ENCODE measurements at regions not wholly inside any gene's neighbourhood (a gene's known extent, or its start where the extent isn't known, plus 50 kb on each side); places are given as distances from the start of the nearest gene placed in this dataset.
"Not testable (repeated sequence)": the region's sequence is repeated elsewhere in the genome, so short reads cannot be mapped to it uniquely, and the experiment has no call there.

DNA sequence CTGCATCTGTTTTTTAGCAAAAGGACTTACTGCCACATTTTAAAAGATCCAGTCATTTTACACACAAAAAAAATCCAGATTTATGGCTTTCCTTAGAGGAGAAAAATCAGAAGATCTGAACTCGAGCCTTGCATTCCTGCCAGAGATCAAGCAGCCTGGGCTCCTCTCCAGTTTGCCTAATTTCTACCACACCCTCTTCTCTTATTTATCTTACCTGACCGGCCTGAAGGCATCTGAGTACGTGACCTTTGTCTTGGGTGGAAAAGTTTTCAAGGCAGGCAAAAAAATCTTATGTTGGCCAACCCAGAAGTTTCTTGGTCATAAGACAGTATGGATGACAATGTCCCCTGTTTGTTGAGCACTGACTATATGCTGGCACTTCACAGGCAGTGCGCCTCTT lies 60.3 kb downstream of the CHRD start:
- no peak overlapping the region for H3K4me3 ChIP-seq (ENCODE audit: low read depth, low read length)
- no peak for DNase-seq (ENCODE audit: low read depth)

DNA sequence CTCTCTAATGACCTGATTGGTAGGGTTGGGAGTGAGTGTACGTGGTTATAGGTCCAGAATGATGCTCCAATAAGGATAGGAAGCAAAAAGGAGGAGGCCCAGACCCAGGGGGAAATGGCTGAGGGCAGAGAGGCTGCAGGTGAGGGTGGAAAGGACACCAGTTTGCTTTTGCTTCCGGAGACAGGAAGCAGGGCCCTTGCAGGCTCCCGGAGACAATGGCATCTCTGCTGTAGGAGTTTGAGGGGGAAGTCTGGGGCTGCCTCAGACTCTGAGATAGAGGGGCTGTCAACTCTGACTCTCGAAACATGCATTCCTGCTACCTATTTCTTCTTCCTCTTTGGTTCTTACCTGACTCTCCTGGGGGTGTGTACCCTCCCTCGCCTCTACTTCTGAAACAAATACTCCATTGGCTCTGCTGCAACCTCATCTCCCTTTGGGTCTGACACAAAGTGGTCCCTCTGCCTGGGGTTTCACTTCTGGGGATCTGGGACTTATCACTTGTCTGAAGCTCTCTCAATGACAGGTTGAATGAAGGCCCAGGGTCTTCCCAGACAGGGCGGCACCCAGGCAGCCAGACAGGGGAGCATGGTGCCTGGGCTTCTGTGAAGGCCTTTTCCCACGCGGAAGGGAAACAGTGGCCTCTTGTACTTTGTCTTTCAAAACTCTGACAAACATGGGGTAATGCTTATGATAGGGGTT lies 61.5 kb downstream of the CHRD start:
- no peak for DNase-seq (ENCODE audit: low read depth)
- H3K4me3 ChIP-seq (ENCODE audit: low read depth, low read length), result no peak overlapping the region

DNA sequence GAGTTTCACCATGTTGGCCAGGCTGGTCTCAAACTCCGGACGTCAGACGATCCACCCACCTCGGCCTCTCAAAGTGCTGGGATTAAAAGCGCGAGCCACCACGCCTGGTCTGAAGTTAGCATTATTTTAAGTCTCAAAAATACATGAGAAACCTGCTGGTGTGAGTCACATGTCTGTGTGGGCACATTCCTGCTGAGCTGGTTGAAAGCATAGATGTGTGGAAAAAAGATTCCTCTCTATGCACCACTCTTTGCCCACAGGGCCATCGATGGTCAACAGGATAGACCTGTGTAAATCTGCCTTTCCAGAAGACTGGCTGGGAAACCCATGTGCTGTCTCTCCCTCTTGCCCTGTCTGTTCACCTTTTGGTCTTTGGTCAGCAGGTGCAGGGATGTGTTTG lies 63.5 kb downstream of the CHRD start:
- no peak for DNase-seq (ENCODE audit: low read depth)
- H3K4me3 ChIP-seq (ENCODE audit: low read depth, low read length), result no peak overlapping the region

DNA sequence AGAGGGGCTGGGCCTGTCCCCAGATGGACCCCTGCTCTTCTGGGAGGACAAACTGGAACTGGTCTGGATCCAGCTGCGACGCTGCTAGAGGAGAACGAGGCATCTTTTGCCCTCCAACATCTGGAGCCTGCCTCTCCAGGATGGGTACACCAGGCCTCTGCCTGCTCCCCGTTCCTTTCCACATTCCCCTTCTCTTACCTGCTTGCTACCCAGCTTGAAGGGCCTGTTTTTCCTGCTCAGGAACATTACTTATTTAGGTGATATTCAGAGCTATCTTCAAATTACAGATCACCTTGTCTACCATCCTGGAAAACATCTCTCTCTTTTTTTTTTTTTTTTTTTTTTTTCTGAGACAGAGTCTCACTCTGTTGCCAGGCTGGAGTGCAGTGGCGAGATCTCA lies 64.0 kb downstream of the CHRD start:
- no peak for DNase-seq (ENCODE audit: low read depth)
- no peak overlapping the region for H3K4me3 ChIP-seq (ENCODE audit: low read depth, low read length)

DNA sequence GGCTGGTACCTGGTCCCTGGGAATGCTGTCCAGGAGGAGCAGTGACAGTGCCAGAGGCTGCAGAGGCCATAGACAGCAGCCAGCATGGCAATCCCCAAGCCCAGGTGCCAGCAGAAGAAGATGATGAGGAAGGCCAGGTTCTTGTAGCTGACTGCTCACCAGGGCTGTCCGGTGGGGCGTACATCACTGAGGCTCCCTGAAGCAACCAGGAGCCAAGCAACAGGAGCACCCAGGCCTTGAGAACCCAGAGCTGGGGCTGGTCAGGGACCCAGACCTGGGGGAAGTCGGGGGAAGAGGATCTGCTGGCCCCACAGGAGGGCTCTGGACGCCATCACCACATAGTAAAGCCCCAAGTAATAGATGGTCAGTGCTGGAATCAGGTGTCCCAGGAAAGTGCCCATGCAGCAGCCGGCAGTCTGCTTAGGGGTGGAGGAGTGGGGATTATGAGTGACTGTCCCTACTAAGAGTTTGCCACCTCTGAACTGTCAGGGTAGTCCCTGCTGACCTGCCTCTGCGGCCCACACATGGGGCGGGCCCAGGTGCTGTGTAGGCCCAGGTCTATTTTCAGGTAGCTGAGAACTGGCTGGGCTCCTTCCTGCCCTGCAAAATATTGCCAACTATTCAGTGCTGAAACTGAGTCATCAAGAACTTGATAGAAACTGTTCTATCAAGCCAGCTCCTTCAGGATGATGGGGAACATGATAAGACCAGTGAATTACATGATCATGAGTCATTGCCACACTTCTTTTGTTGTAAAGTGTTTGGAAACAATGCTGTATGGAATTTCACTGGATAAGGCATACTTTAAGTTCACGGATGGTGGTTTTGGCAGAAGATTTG lies 68.7 kb downstream of the CHRD start:
- no peak overlapping the region for H3K4me3 ChIP-seq (ENCODE audit: low read depth, low read length)
- DNase-seq (ENCODE audit: low read depth), result peak; percentile 46

DNA sequence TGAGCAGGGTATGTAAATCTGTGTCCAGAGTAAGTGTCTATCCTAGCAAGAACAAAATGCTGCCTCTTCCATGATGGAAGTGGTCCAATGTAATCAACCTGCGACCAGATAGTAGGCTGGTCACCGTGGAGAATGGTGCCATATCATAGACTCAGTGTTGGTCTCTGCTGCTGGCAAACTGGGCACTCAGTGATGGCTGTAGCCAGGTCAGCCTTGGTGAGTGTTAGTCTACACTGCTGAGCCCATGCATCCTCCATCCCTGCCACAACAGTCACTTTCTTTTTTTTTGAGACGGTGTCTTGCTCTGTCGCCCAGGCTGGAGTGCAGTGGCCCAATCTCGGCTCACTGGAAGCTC lies 69.3 kb downstream of the CHRD start:
- H3K4me3 ChIP-seq (ENCODE audit: low read depth, low read length), result no peak overlapping the region
- DNase-seq (ENCODE audit: low read depth), result no peak

DNA sequence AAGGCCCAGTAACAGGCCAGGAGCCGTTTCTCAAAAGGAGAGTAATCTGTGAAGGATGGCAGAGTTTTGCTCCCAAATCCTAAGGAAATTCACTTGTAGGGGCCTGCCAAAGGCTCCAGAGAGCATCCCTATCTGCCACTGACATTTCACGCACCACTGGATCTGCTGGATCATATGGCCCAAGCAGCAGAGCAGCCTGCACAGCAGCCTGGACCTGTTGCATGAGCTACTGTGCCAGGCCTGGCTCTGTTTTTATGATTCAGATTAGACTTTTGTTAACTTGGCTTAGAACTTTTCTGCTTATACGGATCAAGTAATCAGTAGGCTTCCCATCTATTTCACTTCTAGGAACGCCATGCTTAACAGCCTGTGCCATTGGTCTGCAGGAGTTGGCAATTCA lies 70.7 kb downstream of the CHRD start:
- no peak overlapping the region for H3K4me3 ChIP-seq (ENCODE audit: low read depth, low read length)
- no peak for DNase-seq (ENCODE audit: low read depth)

DNA sequence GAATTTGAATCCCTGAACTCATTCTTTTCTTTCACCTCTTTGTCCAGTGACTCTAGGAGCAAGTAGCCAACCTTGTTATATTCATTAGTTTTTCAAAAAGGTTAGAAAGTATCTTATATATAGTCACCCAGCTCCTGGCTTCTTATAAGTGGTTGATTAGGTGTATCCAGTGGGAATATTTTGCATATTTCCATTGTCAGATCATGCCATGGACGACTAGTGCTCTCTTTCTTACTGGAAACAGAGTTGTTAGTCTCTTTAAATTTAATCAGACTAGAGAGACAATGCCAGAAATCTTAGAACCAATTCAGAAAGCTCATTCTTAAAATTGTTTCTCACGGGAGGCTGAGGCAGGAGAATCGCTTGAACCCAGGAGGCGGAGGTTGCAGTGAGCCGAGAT lies 73.4 kb downstream of the CHRD start:
- DNase-seq (ENCODE audit: low read depth), result no peak
- H3K4me3 ChIP-seq (ENCODE audit: low read depth, low read length), result no peak overlapping the region

DNA sequence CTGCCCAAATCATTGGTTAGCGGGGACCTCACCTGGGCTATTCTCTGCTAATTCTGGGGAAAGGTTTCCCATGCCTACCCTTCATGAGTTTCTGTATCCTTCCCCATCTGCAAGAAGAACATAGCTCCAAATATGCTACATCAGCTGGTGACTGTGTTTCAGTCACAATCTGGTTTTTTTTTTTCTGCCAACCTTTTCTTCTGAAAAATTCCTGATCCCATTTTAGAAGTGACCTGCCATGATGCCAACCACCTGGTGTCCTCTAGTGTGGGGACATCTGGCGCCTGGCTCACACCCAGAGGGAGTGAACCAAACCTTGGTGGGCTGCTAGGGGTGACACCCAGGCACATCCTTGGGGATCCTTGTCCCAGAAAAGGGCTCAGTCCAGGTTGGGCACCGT lies 76.1 kb downstream of the CHRD start:
- H3K4me3 ChIP-seq (ENCODE audit: low read depth, low read length), result no peak overlapping the region
- DNase-seq (ENCODE audit: low read depth), result no peak

DNA sequence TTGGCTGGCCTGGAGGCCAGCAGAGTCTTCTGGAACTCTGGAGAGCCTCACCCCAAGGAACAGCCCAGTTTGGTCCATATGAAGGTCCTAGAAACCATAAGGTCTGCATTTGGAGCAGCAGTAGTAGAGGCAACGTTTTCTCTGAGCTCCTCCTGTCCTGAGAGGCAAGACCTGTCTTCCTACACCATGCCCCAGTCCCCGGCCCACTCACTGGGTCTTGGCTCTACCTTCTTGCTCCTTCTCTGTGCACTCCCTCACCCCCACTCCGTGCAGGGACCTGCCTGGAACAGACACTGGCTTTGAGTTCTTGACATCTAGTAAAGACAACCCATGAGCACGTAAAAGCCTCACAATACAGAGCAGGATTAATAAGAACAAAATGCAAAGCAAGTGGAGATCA lies 76.6 kb downstream of the CHRD start:
- DNase-seq (ENCODE audit: low read depth), result no peak
- no peak overlapping the region for H3K4me3 ChIP-seq (ENCODE audit: low read depth, low read length)

DNA sequence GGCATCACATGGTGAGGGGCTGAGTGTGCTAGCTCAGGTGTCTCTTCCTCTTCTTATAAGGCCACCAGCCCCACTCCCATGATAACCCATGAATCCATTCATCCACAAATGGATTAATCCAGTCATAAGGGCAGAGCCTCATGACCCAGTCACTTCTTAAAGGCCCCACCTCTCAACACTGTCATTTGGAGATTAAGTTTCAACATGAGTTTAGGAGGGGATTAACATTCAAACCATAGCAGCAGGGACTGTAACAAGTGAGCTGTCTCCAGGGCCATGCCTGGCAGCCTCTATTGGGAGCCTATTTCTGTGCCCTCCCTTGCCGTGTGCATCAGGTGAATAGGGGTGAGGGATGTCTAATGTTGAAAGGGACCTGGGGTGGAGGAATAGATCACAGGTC lies 77.5 kb downstream of the CHRD start:
- no peak for DNase-seq (ENCODE audit: low read depth)
- no peak overlapping the region for H3K4me3 ChIP-seq (ENCODE audit: low read depth, low read length)

DNA sequence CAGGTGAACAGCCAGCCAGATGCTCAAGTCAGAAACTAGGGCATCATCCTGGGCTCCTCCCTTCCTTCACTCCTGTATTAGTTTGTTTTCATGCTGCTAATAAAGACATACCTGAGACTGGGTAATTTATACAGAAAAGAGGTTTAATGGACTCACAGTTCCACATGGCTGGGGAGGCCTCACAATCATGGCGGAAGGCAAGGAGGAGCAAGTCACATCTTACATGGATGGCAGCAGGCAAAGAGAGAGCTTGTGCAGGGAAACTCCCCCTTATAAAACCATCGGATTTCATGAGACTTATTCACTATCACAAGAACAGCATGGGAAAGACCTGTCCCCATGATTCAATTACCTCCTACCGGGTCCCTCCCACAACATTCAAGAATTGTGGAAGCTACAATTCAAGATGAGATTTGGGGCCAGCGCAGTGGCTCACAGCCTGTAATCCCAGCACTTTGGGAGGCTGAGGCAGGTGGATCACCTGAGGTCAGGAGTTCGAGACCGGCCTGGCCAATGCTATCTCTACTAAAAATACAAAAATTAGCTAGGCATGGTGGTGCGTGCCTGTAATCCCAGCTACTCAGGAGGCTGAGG lies 78.0 kb downstream of the CHRD start:
- not testable (repeated sequence) for H3K4me3 ChIP-seq (ENCODE audit: low read depth, low read length)

DNA sequence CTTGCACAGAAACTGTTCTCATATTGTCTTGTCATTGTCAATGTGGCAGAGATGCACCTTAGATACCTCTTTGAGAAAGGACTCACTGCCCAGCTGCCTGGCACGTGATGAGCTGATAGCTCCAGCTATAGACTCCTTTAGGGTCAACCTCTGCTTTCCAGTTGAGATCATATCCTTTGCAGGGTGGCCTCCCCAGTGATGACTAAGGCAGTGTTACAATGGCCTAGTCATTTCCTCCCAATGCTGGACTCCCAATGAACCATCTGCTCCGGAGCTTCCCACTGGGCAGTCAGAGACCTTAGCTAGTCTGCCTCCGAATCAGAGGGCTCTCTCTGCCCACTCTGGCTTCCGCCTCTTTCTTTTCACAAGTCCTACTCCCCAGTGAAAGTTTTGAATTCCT lies 79.5 kb downstream of the CHRD start:
- no peak overlapping the region for H3K4me3 ChIP-seq (ENCODE audit: low read depth, low read length)
- no peak for DNase-seq (ENCODE audit: low read depth)

More for the DNA sequence above, 78.0 kb downstream of the CHRD start:
- DNase-seq (ENCODE audit: low read depth), result not testable (repeated sequence)

DNA sequence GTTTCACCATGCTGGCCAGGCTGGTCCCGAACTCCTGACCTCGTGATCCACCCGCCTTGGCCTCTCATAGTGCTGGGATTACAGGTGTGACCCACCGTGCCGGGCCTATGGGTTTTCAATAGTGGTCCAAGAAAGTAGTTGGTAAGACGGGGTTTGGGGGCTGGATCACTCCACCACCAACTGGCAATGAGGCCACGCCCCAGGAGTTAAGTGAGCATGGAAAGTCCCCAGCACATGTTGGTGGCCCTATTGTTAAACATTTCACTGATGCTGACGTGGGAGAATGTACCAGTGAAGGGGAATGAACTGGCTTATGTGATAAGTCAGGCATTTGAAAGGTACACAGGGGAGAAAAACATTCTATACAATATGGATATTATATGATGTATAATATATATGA lies 80.4 kb downstream of the CHRD start:
- DNase-seq (ENCODE audit: low read depth), result no peak
- H3K4me3 ChIP-seq (ENCODE audit: low read depth, low read length), result no peak overlapping the region

DNA sequence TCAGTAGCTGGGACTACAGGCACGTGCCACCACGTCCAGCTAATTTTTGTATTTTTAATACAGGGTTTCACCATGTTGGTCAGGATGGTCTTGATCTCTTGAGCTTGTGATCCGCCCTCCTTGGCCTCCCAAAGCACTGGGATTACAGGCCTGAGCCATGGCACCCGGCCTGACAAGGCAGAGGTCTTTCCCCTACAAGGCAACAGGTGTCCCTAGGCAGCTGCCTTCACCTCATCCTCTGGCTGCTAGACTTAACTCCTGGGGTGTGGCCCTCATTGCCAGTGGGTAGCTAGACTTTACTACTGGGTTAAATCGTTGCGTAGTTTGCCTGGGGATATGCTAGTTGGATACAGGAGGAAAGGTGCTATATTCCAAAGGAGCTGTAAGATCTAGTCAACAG lies 81.4 kb downstream of the CHRD start:
- H3K4me3 ChIP-seq (ENCODE audit: low read depth, low read length), result no peak overlapping the region
- DNase-seq (ENCODE audit: low read depth), result no peak

DNA sequence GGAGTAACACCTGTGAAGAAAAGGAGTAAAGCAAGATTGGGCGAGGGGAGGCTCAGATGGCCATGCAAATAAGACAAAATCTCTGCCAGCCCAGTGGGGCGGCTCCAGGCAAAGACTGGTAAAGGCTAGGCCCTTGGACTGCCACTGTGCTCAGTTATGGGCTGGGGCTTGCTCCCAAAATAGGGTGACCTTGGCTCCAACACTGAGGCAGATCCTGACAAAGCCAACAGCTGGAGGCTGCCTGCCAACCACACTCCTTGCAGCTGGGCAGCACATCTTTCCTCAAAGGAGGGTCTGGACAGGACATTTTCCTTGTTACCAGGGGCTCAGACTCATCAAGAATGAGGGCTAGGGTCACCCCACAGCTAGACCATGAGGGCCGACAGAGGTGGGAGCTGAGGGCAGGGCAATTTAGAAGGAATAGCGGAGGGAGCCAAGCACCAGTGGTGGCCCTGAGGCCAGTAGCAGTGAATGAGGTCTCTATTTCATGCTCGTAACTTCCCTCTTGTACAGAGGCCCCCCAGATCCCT lies 86.1 kb downstream of the CHRD start:
- no peak overlapping the region for H3K4me3 ChIP-seq (ENCODE audit: low read depth, low read length)
- DNase-seq (ENCODE audit: low read depth), result no peak

DNA sequence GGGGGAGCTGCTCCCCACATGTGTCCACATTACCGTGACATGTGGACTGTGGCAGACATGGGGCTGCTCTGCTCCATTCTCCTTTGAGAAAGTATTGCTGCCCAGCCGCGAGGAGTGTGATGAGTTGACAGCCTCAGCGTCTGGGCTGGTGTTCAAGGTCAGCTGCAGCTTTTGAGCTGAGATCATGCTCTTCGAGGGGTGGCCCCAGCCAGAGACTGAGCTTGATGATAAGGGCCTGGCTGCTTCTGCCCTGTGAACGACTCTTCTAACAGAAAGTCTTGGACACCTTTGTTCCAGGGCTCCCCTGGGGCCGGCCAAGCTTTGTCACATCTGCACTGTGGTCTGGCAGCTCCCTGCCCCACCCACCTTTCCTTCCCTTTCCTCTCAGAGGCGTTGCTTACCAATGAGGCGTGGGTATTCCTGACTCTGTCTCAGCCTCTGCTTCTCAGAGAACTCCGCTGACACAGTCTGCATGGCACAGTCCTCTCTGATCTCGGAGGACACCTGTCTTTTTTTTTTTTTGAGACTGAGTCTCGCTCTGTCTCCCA lies 86.6 kb downstream of the CHRD start:
- H3K4me3 ChIP-seq (ENCODE audit: low read depth, low read length), result no peak overlapping the region
- DNase-seq (ENCODE audit: low read depth), result no peak

DNA sequence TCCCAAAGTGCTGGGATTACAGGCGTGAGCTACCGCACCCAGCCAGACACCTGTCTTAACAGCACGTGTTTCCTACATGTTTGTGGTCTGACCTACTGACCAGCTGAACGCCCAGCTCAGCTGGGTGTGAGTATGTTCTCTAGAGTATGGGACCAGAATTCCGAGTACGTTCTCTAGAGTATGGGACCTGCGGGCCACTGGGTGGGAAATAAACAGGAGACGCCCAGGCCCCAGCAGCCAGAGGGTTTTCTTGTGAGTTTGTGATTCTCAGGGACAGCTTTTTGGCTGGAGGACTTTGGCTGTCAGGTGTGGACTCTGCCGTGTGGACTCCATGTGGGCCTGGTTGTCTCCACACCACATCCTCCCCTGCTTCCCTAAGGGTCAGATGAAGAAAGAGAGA lies 87.3 kb downstream of the CHRD start:
- DNase-seq (ENCODE audit: low read depth), result no peak
- H3K4me3 ChIP-seq (ENCODE audit: low read depth, low read length), result no peak overlapping the region

DNA sequence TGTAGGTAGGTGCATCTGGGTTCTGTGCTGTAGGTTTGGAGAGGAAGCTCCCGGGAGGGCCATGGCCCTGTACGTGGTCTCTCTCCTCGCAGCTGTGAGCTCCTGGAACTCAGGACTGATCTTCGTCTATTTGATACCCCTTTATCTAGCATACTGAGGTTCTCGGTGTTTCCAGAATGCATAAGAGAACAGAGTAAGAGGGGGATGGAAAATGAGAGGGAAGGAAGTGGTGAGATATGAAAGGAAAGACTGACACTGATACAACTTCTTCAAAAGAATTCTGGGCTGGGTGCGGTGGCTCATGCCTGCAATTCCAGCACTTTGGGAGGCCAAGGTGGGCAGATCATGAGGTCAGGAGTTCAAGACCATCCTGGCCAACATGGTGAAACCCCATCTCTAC lies 90.7 kb downstream of the CHRD start:
- DNase-seq (ENCODE audit: low read depth), result no peak

DNA sequence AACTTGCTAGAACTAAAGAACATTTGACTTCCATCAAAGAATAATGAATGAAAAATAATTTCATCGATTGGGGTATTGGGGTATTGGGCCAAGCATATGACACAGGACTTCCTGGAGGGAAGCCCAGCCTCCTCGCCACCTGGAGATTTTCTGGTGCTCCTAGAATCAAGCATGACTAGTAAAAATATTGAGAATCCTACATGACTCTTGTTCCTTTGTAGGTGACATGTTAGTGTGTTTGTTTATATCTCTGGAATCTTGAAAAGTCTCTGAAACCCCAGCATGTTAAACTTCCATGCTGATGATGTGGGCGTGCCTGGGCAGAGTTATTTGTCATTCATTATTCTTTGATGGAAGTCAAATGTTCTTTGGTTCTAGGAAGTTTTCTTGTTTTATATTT lies 90.1 kb upstream of the EPHB3 start:
- DNase-seq (ENCODE audit: low read depth), result no peak
- H3K4me3 ChIP-seq (ENCODE audit: low read depth, low read length), result no peak overlapping the region

More for the DNA sequence above, 90.7 kb downstream of the CHRD start:
- H3K4me3 ChIP-seq (ENCODE audit: low read depth, low read length), result no peak overlapping the region
